Activated CD4-positive, CD25-positive, alpha-beta regulatory T cell treated with anti-CD3 and anti-CD28 coated beads, Interleukin-2, amount 50 U/mL, for 24 hours (primary cell): ENCODE measurements at regions not wholly inside any gene's neighbourhood (a gene's known extent, or its start where the extent isn't known, plus 50 kb on each side); places are given as distances from the start of the nearest gene placed in this dataset.
"Not testable (repeated sequence)": the region's sequence is repeated elsewhere in the genome, so short reads cannot be mapped to it uniquely, and the experiment has no call there.

Source experiments
- ATAC-seq, 2 donors: fragments of 150-1000 bp; cut with Tn5 transposase; one replicate each; pipeline ENCODE4 v1.10.0; 2021; ENCODE audit warnings: mild to moderate bottlenecking in 1 of 2, moderate library complexity in 1 of 2

DNA sequence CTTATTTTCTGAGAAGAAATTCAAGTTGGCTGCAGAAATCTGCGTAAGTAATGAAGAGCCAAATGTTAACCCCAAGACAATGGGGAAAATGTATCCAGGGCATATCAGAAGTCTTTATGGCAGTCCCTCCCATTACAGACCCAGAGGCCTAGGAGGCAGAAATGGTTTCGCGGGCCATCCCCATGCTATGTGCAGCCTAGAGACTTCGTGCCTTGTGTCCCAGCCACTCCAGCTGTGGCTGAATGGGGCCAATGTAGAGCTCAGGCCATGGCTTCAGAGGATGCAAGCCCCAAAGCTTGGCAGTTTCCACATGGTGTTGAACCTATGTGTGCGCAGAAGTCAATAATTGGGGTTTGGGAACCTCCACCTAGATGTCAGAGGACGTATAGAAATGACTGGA is 131.9 kb downstream of the GPR37 start:
- no peak for ATAC-seq

DNA sequence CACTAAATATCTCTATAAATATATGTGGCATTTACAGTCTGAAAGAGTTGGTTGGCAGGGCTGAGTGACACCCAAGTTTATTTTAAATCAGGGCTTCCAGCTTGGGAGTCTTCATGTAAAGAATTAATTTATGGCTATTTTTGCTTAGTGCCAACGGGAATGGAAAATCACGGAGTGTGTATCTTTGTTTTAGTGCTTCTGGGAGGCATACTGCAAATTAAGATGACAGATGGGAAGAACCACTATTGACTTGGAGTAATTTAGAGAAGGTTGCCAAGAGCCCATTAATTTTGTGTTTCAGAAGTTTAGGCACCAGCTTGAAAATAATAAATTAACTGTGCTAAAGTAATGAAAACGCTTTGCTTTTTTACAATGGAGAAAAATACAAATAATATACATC is 135.2 kb downstream of the GPR37 start:
- no peak for ATAC-seq

DNA sequence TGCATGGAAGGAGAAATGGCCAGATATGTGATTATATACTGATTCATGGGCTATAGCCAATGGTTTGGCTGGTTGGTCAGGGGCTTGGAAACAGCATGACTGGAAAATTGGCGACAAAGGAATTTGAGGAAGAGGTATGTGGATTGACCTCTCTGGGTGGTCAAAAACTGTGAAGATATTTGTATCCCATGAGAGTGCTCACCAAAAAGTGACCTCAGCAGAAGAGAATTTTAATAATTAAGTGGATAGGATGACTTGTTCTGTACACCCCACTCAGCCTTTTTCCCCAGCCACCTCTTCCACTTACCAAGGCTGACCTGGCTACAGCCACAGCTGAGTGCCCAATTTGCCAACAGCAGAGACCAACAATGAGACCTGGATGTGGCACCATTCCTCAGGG is 146.7 kb downstream of the GPR37 start:
- ATAC-seq: no peak

DNA sequence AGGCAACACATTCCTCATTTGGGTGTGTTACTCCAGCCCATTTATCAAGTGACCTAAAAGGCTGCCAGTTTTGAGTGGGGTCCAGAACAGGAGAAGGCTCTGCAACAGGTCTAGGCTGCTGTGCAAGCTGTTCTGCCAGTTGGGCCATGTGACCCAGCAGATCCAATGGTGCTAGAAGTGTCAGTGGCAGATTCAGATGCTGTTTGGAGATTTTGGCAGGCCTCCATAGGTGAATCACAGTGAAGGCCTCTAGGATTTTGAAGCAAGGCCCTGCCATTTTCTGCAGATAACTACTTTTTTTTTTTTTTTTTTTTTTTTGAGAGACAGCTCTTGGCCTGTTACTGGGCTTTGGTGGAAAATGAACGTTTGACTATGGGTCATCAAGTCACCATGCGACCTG is 147.5 kb downstream of the GPR37 start:
- not testable (repeated sequence) for ATAC-seq

DNA sequence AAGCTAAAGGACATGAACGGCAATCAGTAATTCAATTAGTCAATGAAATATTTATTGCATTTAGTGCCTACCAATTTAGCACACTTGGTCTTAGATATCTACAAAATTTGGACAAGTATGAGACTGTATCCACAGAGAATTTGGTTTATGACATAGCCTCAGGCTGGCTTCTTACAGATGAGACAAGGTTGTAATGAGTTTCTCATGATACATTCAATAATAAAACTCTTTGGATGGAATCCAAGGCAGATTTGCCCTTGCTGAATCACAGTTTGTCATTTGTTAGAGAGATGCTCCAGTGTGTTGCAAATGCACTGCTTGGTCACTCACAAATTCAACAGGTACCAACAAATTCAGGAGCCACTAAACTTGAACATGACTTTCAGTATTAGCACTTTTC is 162.5 kb downstream of the GPR37 start:
- no peak for ATAC-seq

DNA sequence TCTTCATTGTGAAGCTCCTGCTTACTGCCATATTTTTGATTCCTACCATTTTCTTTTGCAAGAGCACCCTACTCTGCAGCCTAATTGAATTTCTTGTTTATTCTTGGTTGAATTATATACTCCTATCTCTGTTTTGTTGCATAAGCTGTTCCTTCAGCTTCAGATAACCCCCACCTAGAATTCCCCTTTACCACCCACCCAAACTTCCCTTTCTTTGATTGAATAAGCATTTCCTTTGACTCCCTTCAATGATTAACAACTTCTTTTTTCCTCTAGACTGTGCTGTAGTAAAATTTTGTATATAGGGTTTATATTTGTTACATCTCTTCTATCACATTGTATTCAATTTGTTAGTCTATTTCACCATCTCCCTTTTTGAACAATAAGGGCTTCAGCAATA is 168.1 kb downstream of the GPR37 start:
- no peak for ATAC-seq

DNA sequence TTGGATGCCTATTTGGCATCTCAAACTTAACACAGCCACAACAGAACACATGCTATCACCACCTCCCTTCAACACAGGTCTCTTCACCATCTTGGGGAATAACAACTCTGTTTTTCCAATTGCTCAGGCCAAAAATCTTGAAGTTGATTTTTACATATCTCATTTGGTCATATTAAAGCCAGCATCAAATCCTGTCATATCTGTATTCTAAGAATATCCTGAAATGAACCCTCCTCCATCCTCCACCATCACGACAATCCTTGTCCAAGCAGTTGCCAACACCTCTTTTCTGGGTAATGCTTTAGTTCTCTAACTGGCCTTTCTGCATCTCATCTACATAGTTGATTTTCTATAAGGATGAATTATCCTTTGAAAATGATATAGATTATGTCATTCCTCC is 168.7 kb downstream of the GPR37 start:
- no peak for ATAC-seq

DNA sequence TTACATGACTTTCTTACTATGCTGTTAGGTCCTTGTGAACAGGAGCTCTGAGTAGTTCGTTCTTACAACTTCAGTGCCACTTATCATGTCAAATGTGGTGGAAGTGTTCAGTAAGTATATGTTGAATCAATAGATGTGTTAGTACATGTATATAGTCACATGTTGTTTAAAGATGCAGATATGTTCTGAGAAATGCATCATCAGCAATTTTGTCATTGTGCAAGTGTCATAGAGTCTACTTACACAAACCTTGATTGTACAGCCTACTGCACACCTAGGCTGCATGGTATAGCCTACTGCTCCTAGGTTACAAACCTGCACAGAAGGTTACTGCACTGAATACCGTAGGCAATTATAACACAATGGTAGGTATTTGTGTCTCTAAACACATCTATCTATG is 174.8 kb downstream of the GPR37 start:
- ATAC-seq: no peak

DNA sequence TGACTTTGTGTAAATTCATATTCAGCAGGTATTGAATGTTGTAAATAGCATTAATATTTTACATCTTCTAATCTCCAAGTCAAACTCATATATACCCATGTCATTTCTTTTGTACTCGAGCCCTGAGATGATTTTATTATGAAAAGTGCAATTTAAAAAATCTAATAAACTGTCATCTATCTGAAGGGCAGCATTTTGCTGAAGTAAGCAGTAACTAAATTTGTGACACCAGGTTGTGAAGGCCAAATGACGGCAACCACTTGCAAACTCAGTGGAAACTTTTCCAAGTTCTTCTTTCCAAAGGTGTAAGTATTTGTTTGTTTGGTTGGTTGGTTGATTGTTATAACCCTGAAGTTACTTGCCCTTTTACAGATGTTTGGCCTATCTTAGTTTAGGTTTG is 188.3 kb downstream of the GPR37 start:
- ATAC-seq: no peak

DNA sequence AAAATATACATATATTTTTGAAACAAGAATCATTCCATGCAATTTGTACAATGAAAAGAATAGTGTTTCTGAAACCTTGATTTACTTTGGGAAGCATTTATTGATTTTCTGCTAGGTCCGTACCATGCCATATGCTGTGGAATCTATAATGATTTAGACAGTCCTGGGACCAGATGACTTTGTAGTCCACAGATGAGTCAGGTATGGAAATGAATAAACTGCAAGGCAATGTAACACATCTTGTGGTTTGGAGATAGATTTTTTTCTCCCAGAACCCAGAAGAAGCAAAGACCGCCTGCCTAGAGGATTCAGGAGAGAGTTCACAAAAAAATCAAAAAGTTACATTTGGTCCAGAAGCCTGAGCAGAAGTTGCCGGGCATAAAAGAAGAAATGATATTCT is 190.4 kb downstream of the GPR37 start:
- ATAC-seq: no peak

DNA sequence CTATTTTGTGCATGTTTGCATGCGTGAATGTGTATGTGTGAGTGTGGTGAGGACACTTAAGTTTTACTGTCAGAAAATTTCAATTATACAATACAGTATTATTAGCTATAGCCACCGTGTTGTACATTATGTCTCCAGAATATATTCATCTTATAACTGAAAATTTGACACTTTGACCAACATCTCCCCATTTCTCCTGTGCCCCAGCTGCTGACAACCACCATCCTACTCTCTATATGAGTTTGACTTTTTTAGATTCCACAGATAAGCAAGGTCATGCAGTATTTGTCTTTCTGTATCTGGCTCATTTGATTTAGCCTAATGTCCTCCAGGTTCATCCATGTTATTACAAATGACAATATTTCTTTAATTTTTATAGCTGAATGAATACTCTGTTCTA is 195.0 kb downstream of the GPR37 start:
- no peak for ATAC-seq

DNA sequence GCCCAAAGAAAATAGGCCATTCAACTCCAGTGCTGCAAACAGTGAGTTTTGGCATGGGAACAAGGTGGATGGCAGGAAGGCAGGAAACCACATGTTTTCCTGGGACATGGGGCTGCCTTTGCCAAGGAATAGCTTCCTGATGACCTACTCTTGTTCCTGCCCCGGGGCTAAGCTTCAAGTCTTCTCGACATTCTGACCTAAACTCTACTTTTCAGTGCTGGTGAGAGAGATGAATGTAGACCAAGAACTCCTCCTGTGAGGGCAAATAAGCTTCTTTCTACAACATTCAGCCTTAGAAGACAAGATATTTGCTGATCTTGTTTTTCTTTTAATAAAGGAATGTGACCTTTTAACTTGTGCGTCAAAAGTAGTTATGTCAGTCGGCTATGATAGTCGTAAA is 199.0 kb downstream of the GPR37 start:
- ATAC-seq: no peak

DNA sequence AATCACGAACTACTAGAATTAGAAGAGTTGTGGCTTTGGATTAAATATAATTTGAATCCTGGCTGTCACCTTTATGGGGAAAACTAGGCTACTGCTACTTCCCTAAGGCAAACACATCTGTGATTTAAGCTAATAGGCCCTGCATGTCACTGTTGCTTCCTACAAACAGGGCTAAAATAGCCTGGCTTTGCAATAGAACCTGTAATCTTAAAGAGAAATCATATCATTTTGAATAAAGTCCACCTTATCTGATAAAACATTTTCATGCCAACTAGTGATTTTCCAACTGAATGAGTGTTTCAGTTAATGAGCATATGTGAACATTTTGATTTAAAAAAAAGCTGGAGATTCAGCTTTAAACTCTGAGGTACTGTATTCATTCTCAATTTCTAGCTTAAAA is 208.0 kb downstream of the GPR37 start:
- no peak for ATAC-seq

DNA sequence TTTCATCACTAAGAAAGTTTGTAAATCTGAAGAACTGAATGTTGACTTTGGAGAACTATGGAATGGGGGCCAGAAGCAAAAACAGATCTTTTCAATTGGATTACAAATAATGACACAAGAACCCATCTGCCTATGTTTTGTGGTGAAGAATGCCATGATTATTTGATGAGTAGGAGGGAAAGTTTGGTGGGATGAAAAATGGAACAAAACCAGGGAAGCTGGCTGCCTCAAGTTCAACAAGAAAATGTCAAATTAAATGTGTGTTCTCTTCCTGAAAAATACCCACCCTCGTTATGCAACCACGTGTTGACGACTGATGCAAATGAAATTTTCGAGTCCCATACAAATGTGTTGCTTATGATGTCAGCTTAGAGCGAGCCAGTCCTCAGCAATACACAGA is 208.5 kb downstream of the GPR37 start:
- ATAC-seq: no peak

DNA sequence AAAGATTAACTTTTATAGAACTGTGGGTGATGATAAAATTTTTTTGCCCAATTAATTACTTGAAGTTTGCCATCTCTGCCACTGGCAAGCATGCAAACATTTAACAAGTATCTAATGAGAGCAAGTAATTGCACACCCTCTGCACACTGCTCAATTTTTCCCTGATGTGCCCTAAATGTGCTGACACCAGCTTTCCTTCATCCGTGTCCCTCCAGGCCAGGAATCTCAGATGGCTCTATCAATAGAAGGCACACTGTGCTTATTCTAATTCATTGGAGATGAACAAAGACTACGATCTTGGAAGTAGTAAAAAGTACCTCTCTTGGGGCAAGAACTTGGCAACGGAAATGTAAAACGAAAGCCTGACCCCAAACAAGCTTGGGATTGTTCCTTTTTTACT is 212.1 kb downstream of the GPR37 start:
- ATAC-seq: no peak

DNA sequence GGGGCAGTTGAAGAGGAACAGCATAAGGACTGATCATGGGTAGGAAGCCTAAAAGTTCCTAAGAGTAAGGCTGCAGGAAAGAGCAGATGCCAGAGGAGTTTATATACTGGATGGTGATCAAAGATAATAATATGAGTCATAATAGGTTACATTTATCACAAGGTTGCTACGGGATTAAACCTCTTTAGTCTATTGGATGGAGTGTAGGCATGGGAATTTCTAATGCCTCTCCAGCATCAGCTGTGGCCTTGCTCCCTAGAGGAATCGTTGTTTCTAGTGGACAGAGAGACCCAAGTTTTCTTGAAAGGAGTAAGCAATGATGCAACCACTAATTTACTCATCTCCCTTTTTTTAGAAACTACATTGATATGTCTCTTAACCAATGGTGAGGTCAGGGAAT is 213.4 kb downstream of the GPR37 start:
- no peak for ATAC-seq

DNA sequence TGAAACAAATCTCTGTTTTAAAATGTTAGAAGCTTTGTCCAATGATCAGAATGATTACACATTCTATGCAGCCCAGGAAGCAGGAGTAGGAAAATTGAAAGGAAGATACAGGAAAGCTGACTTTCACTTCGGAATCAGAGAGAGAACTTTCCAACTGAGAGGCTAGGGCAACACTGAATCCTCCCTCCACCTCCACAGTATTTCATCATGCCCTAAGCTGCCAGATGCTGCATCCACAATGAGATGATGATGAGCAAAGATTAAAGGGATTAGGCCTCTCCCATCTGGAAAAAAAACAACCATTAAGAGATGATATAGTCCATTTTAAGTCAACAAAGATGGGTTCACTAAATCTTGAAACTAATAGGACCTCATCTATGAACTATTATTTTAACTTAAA is 215.6 kb downstream of the GPR37 start:
- ATAC-seq: no peak

DNA sequence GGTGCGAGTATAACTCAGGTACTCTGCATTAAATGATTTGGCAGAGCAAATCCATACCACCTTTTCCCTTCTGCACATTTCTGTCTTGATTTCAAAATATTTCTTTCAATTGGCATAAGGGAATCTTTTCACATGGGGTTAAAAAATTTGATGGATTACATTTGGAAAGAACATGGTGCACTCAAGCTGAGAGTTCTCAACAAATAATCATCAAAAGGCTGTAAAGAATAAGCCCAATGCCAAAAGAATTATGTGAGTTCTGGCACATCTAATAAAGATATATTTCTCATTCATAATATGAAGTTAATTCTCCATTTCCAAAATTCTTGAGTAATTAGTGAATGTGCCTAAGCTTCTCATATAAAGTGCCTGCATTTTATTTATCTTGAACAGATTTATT is 223.1 kb downstream of the GPR37 start:
- no peak for ATAC-seq

DNA sequence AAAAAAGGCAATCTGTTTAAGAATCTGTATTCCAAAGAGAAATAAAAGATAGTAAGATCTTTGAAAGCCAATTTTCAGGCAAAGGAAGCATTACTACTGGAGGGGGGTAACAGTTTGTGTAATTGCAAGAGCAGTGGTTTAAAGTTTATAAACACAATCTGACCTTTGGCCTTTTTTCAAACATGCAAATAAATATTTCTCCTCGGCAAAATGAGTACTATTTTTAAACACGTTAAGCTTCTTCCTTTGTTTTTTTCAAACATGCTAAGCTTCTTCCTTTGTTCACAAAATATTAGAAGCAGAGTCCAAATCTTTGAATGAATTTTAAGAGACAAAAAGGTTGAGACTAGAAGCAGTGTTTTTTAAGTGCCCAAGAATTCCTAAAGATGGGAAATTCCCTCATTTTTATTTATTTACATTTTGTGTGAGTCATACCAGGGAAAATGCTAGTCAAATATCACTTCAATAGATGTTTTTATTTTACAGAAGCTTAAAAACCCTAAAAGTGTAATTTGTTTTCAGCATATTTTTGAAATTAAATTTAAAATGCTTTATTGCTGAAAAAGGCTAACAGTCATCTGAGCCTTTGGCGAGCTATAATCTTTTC is 229.3 kb downstream of the GPR37 start:
- no peak for ATAC-seq

DNA sequence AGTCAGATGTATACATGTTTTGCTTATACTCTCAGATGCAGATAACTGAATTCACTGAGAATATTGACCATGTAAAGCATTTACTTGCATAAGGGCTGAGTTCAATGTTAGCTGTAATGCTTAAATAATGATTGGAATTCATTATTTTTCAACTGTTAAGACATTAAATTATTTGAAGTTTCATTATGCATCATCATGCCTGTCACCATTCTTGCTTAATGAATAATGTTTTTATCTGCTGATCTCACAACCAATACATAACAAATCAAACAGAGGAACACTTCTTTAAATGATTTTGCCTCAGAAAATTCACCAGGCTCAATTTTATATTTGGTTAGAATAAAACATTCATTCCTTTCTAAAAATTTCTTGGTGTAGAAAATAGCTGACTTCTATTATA is 233.4 kb downstream of the GPR37 start:
- ATAC-seq: no peak

DNA sequence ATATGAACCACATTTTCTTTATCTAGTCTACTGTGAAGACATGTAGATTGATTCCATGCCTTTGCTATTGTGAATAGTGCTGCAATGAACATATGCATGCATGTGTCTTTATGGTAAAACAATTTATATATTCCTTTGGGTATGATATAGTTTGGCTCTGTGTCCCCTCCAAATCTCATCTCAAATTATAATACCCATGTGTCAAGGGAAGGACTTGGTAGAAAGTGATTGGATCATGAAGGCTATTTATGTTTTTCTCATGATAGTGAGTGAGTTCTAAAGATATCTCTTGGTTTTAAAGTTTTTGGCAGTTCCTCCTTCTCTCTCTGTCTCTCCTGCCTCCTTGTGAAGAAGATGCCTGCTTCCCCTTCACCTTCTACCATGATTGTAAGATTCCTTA is 248.7 kb downstream of the GPR37 start:
- ATAC-seq: no peak

DNA sequence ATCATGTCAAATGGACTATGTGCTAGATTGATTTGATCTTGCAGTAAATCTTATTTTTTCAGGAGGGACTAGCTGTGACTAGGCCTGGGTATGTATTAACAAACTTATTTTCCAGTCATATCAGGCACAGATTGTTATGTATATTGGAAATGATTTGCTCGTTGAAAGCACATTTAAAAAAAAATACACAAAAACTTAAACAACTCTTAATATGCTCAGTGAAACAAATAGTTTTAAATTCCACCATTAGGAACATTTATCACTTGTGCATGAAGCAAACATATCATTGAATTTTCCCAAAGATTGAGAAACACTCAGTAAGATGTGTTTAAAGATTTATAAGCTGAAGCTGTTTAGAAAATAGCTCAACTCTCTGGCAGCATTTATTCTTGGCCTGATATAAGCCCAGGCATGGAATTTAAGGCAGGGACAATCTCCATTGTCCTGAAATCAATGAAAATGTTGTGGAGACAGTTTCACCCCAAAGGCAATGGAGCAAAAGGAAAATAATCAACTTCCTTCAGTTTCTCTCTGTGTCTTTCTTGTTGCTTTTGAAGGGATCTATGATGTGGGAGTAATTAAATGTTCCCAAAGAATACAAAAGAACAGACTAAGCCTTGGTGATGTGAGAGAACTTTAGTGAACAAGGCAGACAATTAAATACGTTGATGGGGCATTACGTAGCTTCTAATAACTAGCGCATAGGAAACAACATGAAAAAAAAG is 250.3 kb downstream of the GPR37 start:
- no peak for ATAC-seq

DNA sequence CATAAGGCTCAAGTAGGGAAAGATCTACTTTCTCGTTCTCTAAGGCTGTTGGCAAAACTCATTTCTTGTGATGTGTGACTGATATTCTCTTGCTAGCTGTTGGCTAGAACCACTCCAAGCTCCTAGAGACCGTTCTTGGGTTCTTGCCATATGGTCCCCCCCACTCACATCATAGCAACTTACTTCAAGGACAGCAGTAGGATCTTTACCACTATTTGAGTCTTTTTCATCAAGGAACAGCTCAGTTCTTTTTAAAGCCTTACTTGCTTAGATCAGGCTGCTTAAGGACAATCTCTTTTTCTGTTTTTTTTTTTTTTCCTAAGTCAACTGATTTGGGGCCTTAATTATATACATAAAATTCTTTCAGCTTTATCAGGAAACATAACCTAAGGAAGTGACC is 251.1 kb downstream of the GPR37 start:
- no peak for ATAC-seq

DNA sequence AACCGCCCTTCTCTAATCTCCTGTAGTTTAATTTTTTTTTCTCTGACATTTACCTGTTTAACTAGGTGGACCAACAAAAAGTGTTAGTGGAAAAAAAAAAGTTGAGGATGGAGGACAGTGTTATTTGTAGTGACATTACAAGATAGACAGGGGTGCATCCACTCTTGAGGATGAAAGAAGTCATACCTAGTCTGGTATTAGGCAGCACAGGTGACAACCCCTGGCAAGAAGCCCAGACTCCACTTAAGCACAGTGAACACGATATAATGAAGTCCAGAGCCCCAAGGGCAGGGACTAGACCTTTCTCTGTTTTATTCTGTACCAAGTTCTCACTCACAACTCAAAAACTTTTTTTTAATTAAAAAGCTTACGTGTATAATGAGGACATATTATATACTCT is 268.4 kb downstream of the GPR37 start:
- no peak for ATAC-seq

DNA sequence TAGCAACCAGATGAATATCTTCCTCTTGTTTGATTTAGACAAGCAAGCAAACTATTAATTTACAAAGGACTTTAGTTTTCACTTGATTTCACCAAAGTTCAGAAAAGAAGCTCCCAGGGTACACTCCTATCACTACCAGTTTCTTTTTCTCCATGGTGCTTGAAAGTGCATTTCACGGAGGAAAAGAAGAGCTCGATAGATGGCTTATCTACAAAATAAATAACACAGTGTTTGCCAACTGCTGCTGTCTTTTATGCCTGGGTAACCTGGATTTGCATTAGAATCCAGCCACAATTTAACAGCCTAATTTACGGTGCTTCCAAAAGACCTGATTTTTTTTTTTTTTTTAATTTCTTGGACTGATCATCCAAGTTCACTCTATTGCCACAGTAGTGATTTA is 275.7 kb downstream of the GPR37 start:
- no peak for ATAC-seq
